ENCODE measurements at regions not wholly inside any gene's neighbourhood (a gene's known extent, or its start where the extent isn't known, plus 50 kb on each side); places are given as distances from the start of the nearest gene placed in this dataset.

DNA sequence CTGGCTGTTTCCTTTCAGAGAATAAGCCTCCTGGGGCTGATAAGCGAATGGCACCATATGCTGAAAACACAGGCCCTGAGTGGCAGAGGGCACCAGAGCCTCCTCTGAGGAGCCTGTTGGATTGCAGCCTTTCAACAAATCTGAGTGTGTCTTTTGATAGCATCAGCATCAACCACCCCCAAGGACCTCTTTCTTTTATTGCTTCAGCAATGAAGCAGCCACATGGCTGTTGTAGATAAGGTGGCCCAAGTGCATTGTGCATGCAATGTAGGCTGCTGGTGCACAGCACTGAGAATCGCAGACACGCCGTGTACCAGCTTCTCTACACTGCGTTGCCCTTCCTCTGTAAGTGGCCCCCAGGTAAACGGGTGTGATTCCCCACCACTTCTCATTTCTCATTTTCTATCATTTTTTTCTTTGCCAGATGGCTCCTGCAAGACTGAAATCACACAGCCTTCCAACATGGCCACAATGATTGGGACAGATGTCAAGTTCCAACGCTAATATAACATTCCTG lies 191.7 kb downstream of the DAD1 start:
- TF ChIP-seq, protein P1, sequence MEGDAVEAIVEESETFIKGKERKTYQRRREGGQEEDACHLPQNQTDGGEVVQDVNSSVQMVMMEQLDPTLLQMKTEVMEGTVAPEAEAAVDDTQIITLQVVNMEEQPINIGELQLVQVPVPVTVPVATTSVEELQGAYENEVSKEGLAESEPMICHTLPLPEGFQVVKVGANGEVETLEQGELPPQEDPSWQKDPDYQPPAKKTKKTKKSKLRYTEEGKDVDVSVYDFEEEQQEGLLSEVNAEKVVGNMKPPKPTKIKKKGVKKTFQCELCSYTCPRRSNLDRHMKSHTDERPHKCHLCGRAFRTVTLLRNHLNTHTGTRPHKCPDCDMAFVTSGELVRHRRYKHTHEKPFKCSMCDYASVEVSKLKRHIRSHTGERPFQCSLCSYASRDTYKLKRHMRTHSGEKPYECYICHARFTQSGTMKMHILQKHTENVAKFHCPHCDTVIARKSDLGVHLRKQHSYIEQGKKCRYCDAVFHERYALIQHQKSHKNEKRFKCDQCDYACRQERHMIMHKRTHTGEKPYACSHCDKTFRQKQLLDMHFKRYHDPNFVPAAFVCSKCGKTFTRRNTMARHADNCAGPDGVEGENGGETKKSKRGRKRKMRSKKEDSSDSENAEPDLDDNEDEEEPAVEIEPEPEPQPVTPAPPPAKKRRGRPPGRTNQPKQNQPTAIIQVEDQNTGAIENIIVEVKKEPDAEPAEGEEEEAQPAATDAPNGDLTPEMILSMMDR (IDR thresholded peaks at IDR 0.05), result no peak
- no peak for TF ChIP-seq EZH2 (IDR thresholded peaks at IDR 0.05; ENCODE audit: borderline replicate concordance, insufficient read depth, low read depth, low read length, poor library complexity, severe bottlenecking)
